Activated CD4-positive, alpha-beta T cell treated with anti-CD3 and anti-CD28 coated beads, Interleukin-2, Interleukin-4, amounts not matched to agents 100 ng/mL and 50 ng/mL, durations not matched to agents 16 hours and 8 hours (primary cell): ENCODE measurements at regions not wholly inside any gene's neighbourhood (a gene's known extent, or its start where the extent isn't known, plus 50 kb on each side); places are given as distances from the start of the nearest gene placed in this dataset.
"Not testable (repeated sequence)": the region's sequence is repeated elsewhere in the genome, so short reads cannot be mapped to it uniquely, and the experiment has no call there.

ENCODE experiments used
- DNase-seq: peaks from one replicate; pipeline ENCODE4 v3.0.0-alpha.2; 2020; ENCODE audit warnings: low spot score

- DNase-seq, result no peak
Measured at GRCh38 chr5:173423452-173424117, 95.4 kb upstream of the STC2 start.

GRCh38 chr5:173420108-173420507, 91.9 kb upstream of the STC2 start:
- no peak for DNase-seq

- no peak for DNase-seq
Measured at GRCh38 chr5:173413471-173413982, 85.3 kb upstream of the STC2 start.

- no peak for DNase-seq
Measured at GRCh38 chr5:173412566-173412965, 84.4 kb upstream of the STC2 start.

- DNase-seq, result no peak
Measured at GRCh38 chr5:173411791-173412555, 83.8 kb upstream of the STC2 start.

GRCh38 chr5:173410459-173411233, 82.4 kb upstream of the STC2 start:
- DNase-seq, result no peak

- no peak for DNase-seq
Measured at GRCh38 chr5:173408946-173409345, 80.7 kb upstream of the STC2 start.

- DNase-seq, result no peak
Measured at GRCh38 chr5:173399851-173400250, 71.6 kb upstream of the STC2 start.

- no peak for DNase-seq
Measured at GRCh38 chr5:173397516-173397915, 69.3 kb upstream of the STC2 start.

GRCh38 chr5:173396311-173396993, 68.2 kb upstream of the STC2 start:
- DNase-seq, result no peak

GRCh38 chr5:173395933-173396308, 67.7 kb upstream of the STC2 start:
- DNase-seq, result no peak

- DNase-seq, result no peak
Measured at GRCh38 chr5:173395257-173395932, 67.2 kb upstream of the STC2 start.

- DNase-seq, result no peak
Measured at GRCh38 chr5:173394701-173395100, 66.5 kb upstream of the STC2 start.

GRCh38 chr5:173392172-173392571, 64.0 kb upstream of the STC2 start:
- DNase-seq, result no peak

- no peak for DNase-seq
Measured at GRCh38 chr5:173391031-173391430, 62.8 kb upstream of the STC2 start.

GRCh38 chr5:173387293-173387692, 59.1 kb upstream of the STC2 start:
- DNase-seq, result not testable (repeated sequence)

GRCh38 chr5:173385832-173386360, 57.7 kb upstream of the STC2 start:
- no peak for DNase-seq

GRCh38 chr5:173383711-173384110, 55.5 kb upstream of the STC2 start:
- DNase-seq, result no peak

GRCh38 chr5:173378727-173379126, 50.5 kb upstream of the STC2 start:
- no peak for DNase-seq
